IgD-negative memory B cell (primary cell): ENCODE measurements at regions not wholly inside any gene's neighbourhood (a gene's known extent, or its start where the extent isn't known, plus 50 kb on each side); places are given as distances from the start of the nearest gene placed in this dataset.
"Not testable (repeated sequence)": the region's sequence is repeated elsewhere in the genome, so short reads cannot be mapped to it uniquely, and the experiment has no call there.

Experiments
- H3K27ac Mint-ChIP-seq, 3 donors: one replicate each; pipeline ENCODE4 v1.8.0; 2020 to 2022; ENCODE audit warnings: mild to moderate bottlenecking in 3 of 3, mixed read lengths in 3 of 3, moderate library complexity in 1 of 3
- H3K27me3 Mint-ChIP-seq: one replicate; pipeline ENCODE4 v1.8.0; 2021; ENCODE audit warnings: mixed read lengths
- H3K36me3 Mint-ChIP-seq: one replicate; pipeline ENCODE4 v1.8.0; 2020; ENCODE audit warnings: mild to moderate bottlenecking, mixed read lengths
- H3K4me1 Mint-ChIP-seq, 3 donors: one replicate each; pipeline ENCODE4 v1.8.0; 2020 to 2022; ENCODE audit warnings: mixed read lengths in 3 of 3, mild to moderate bottlenecking in 1 of 3
- H3K4me3 Mint-ChIP-seq, 4 donors: one replicate each; pipeline ENCODE4 v1.8.0; 2020 to 2022; ENCODE audit warnings: mild to moderate bottlenecking in 4 of 4, mixed read lengths in 4 of 4, moderate library complexity in 3 of 4
- H3K9me3 Mint-ChIP-seq, 3 donors: one replicate each; pipeline ENCODE4 v1.8.0; 2020 to 2021; ENCODE audit warnings: mixed read lengths in 3 of 3, mild to moderate bottlenecking in 1 of 3

DNA sequence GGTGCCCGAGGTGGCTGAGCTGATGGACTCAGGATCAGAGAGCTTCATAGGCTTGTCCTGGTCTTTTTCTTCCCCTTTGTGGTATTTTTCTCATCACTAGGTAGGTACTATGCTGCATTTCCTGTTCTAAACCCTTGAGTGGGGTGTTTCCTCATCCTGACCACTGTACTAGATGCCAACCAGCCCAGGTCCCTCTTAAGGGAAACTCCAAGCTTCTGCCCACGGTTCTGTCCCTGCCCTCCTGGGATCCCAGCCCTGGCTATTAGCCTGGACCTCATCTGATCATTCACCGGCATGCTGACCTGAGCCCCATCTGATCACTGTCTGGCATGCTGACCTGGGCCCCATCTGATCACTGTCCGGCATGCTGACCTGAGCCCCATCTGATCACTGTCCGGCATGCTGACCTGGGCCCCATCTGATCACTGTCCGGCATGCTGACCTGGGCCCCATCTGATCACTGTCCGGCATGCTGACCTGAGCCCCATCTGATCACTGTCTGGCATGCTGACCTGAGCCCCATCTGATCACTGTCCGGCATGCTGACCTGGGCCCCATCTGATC is 207.6 kb downstream of the NDUFA10 start:
- not testable (repeated sequence) for H3K36me3 Mint-ChIP-seq, H3K9me3 Mint-ChIP-seq, H3K4me3 Mint-ChIP-seq, H3K4me1 Mint-ChIP-seq, H3K27ac Mint-ChIP-seq
- H3K27me3 Mint-ChIP-seq: peaks cover 12% of the 10 kb centered on the region

DNA sequence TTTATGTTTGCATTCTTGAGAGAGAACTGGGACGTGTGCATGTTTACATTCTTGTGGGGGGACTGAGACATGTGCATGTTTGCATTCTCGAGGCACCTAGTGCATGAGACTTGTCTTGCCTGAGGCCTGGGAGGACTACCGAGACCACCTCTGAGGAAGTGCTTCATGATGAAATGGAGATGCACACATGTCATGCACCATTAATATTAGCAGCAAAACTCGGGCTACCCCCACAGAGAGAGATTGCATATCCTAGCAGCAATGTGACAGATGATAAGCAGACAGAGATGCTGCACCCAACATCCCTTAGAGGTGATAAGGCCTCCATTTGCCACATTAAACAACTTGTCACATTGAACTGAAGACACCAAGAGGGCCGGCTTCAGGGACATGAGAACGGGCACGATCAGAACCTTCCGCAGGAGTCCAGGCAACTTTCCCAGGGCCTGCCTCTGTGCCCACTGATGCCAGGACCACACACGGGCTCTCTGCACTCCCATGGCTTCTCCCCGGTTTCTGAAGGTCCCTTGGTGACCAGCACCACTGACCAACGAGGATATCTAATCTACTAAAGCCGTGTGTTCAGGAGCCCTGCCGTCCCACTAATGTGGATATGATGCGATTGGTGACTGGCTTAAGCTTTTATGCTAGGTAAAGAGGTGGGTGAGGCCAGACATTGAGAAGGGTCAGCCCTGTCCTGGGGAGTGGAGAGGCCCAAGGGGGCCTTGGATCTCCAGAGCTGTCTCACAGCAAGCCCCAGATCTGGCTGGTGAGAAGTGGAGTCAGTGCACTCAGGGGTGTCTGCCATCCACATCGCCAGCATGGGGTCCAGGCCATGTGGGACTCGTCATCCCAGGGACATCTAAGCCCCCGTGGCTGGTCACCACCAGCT is 208.3 kb downstream of the NDUFA10 start:
- H3K27me3 Mint-ChIP-seq: peaks cover 5% of the 10 kb centered on the region
- H3K36me3 Mint-ChIP-seq: no peaks in the 10 kb centered on the region

DNA sequence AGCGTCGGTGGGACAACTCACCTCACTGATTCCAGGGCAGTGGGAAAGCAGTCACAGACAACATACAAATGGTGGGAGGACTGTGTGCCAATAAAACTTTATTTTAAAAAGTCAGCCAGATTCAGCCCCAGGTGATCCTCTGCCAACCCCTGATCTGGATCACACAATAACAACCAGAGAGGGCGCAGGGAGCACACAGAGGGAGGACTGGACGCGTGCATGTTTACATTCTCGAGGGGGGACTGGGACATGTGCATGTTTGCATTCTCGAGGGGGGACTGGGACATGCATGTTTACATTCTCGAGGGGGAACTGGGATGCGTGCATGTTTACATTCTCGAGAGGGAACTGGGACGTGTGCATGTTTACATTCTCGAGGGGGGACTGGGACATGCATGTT is 209.5 kb downstream of the NDUFA10 start:
- H3K27ac Mint-ChIP-seq: no peak overlapping the region
- H3K9me3 Mint-ChIP-seq: no peaks in the 10 kb centered on the region
- H3K27me3 Mint-ChIP-seq: no peaks in the 10 kb centered on the region
- H3K4me3 Mint-ChIP-seq: no peak overlapping the region
- H3K4me1 Mint-ChIP-seq: no peaks in the 10 kb centered on the region
- H3K36me3 Mint-ChIP-seq: no peaks in the 10 kb centered on the region

More for the DNA sequence above, 208.3 kb downstream of the NDUFA10 start:
- peaks cover 0 to 2% (median 0%) of the 10 kb centered on the region in 3 donors for H3K9me3 Mint-ChIP-seq
- H3K4me1 Mint-ChIP-seq: peaks cover 0 to 1% (median 0%) of the 10 kb centered on the region in 3 donors
- H3K27ac Mint-ChIP-seq: no peak overlapping the region
- peak overlapping the region in 2 of 4 donors; percentile 63 to 74 for H3K4me3 Mint-ChIP-seq

DNA sequence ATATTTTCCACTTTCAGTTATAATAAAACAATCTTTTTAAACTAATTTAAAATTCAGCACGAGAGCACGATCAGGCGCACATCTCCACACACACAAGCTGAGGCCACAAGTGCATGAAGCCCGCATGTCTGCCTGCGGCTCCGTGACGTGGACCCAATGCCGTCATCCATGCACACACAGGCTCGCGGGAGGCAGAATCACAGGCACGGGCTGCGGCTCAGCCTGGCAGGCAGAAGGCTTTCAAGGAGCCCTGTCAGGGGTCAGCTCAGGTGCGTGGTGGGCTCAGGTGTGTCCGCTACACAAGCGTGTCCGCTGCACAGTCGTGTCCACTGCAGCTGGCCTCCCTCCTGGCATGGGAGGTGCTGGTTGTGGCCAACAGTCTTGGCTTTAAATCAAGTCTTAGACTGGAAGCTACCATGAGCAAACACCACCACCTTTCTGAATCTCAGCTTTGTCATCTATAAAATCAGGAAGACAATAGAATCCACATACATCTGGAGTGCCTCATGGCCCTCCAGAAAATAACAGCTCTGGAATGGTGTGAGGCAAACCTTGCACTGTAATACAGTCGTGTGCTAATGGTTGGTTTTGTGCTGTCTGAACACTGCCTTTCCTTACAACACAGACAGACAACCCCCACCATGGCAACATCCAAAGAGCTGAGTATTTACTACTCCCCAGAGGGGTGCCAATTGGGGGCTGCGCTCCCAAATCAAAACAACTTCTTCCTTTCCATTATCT is 210.1 kb downstream of the NDUFA10 start:
- H3K4me1 Mint-ChIP-seq: no peaks in the 10 kb centered on the region
- H3K9me3 Mint-ChIP-seq: no peaks in the 10 kb centered on the region
- H3K27ac Mint-ChIP-seq: no peak overlapping the region
- H3K36me3 Mint-ChIP-seq: no peaks in the 10 kb centered on the region
- H3K4me3 Mint-ChIP-seq: peak overlapping the region in 1 of 4 donors; percentile 17
- H3K27me3 Mint-ChIP-seq: no peaks in the 10 kb centered on the region

DNA sequence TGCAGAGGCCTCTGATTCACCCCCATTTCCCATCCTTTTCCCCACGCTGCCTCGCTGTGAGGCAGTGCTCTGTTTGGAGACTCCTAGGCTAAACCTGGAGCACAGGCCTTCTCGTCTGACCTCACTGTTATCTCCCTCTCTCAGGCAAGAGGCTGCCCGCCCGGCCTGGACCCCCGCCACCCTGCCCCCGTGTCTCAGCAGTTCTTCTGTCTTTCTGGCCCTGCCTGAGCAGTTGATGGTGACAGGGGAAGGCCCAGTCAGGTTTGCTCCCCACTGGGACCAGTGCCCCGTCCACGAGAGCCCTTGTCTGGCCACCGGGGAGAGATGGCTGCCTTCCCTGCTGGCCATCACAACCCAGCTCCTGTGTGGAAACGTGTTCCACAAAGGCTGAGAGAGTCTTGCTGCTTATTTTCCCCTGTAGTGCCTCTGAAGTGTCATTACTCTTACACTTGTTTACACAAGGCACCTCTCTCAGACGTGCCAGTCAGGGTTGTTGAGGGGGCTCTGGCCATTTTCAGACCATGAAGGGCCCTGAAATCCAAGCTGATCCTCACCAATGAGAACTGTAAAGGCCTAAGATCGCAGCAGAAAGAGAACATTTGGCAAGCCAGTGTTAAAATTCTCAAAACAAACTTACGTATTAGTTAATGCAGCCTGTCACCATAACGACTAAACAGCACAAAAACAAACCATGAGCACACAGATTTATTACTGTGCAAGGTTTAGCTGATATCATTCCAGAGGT is 210.9 kb downstream of the NDUFA10 start:
- H3K36me3 Mint-ChIP-seq: no peaks in the 10 kb centered on the region
- H3K9me3 Mint-ChIP-seq: no peaks in the 10 kb centered on the region
- H3K4me3 Mint-ChIP-seq: no peak overlapping the region
- H3K27me3 Mint-ChIP-seq: no peaks in the 10 kb centered on the region
- no peaks in the 10 kb centered on the region for H3K4me1 Mint-ChIP-seq
- no peak overlapping the region for H3K27ac Mint-ChIP-seq

DNA sequence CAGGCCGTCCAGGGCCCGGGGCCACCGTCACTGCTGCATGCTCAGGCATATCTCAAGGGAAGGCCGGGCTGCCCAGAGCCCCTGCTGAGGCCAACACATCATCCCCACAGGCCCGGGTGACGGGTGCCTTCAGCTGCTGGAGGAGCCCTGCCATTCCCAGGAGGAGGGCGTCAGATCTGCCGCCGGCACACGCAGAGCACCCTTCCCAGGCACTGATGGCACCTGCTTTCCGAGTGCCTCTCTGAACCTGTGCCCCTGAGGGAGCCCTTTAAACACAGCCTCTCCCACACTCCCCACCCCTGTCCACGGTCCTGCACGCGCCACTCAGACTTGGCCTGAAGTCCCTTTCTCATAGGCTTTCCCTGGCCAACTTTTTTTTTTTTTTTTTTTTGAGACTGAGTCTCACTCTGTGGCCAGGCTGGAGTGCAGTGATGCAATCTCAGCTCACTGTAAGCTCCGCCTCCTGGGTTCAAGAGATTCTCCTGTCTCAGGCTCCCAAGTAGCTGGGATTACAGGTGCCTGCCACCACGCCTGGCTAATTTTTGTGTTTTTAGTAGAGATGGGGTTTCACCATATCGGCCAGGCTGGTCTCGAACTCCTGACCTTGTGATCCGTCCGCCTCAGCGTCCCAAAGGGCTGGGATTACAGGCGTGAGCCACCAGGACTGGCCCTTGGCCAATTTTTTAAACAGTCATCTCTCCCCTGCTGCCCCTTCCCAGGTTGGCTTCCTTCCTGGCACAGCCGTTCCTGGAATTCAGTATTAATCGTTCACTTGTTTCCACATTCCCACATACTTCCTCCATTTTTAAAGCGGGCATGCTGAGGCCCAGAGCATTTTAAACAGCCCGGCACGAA is 211.7 kb downstream of the NDUFA10 start:
- no peaks in the 10 kb centered on the region for H3K27me3 Mint-ChIP-seq
- no peaks in the 10 kb centered on the region for H3K4me1 Mint-ChIP-seq
- no peak overlapping the region for H3K4me3 Mint-ChIP-seq
- no peak overlapping the region for H3K27ac Mint-ChIP-seq
- no peaks in the 10 kb centered on the region for H3K36me3 Mint-ChIP-seq
- H3K9me3 Mint-ChIP-seq: no peaks in the 10 kb centered on the region

DNA sequence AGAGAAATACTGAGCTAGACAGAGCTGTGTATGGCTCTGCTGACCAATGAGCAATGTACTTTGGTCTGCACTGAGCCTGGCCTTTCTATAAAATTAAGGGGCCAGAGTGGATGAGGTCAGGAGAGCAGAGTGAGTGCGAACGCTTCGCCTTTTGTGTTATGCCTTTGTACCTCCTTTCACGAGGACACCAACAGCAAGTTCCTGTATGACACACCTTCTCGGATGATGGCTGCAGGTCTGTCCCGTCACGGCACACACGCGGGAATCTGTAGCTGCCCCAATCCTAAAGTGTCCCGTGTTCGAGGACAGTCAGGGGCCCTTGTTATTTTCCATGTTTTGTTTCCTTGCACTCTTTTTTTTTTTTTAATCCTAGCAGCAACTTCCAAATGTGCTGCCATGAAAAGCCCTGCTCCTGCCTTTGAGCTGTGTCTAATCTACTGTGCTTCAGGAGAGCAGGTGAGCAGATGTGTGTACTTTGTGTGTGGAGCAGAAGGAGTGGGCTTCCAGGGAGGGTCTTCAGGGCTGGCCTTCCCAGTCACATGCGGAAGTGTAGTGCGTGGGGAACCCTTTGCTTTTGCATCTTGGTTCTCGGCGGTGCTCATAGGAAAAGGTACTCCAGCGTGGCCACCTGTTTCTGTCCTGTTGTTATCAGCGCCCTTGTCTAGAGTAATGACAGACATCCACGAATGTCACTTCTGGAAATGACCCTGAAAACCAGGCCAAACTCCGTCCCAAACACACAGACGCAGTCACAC is 213.2 kb downstream of the NDUFA10 start:
- H3K27ac Mint-ChIP-seq: no peak overlapping the region
- H3K36me3 Mint-ChIP-seq: no peaks in the 10 kb centered on the region
- H3K4me1 Mint-ChIP-seq: peaks cover 0 to 1% (median 0%) of the 10 kb centered on the region in 3 donors
- H3K9me3 Mint-ChIP-seq: no peaks in the 10 kb centered on the region
- no peaks in the 10 kb centered on the region for H3K27me3 Mint-ChIP-seq
- peak overlapping the region in 1 of 4 donors; percentile 24 for H3K4me3 Mint-ChIP-seq

DNA sequence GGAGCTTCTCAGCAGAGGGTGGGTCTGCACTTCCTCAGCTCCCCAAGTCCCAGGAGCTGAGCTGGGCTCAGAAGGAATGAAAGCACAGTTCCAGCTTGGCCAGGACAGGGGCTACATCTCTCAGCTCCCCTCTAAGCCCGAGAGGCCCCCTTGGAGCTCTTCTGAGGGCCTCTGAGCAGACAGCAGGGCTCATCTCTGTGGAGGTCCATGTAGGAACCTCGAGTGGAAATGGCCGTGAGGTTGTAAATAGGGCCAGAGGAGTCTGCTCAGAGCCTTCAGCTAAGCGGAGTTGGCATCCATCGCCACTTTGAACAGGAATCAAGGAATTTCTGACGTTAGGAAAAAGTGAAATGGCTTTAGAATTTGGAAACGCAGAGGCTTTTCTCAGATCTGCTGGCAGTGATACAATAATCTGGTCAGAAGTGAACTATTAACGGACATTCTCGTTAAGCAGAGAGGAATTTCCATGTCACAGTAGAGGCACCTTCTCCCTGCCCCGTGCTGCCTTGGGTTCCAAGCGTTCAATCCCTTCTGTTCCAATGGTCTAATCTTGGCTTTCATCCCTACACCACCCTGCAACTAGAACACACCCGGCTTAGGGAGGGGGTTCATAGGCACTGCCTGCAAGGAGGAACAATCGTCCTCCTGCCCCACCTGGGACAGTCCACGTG is 213.9 kb downstream of the NDUFA10 start:
- Mint-ChIP-seq H3K36me3 (no peaks in the 10 kb centered on the region), H3K9me3 (no peaks in the 10 kb centered on the region), H3K4me3 (peak overlapping the region in 1 of 4 donors; percentile 24), H3K27me3 (no peaks in the 10 kb centered on the region), H3K27ac (no peak overlapping the region), H3K4me1 (peaks cover 0 to 1% (median 0%) of the 10 kb centered on the region in 3 donors)

DNA sequence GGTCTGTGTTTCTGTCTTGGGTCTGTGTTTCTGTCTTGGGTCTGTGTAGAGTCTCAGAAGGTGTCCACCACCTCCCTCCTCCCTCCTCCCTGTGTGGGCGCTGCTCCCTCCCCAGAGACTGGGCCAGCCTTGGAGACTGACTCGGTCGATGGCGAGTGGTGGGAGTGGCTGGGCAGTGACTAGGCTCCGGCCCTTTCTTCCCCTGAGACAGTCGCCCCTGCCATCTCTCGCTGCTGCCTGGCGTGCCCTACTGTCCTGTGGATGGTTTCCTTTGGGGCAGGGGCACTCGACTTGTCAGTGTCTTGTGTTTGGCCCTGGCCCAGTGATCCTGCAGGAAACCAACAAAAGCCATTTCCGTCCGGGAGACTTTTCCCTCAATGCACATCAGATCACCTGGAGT is 215.8 kb downstream of the NDUFA10 start:
- peaks cover 0 to 1% (median 0%) of the 10 kb centered on the region in 3 donors for H3K4me1 Mint-ChIP-seq
- H3K27me3 Mint-ChIP-seq: no peaks in the 10 kb centered on the region
- H3K4me3 Mint-ChIP-seq: no peak overlapping the region
- H3K36me3 Mint-ChIP-seq: no peaks in the 10 kb centered on the region
- no peak overlapping the region for H3K27ac Mint-ChIP-seq
- H3K9me3 Mint-ChIP-seq: no peaks in the 10 kb centered on the region

DNA sequence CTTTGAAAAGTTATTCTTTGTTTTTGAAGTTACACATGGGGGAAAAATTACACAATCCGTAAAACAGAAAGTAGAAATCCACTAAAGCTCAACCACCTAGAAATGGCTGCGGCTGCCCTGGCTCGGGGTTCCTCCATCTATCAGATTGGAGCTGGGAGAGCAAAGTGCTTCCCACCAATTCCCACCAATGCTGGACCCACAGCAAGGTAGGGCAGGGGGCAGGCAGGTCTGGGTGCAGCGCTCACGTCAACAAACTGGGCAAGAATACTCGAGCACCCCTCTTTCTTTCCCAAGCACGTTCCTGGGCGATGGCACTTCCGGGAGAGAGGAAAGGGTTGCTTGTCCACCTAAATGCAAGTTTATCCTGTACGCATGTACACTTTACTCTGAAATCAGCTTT is 217.6 kb downstream of the NDUFA10 start:
- Mint-ChIP-seq H3K9me3 (no peaks in the 10 kb centered on the region), H3K27me3 (peaks cover 1% of the 10 kb centered on the region), H3K36me3 (no peaks in the 10 kb centered on the region), H3K27ac (no peak overlapping the region), H3K4me1 (peaks cover 0 to 1% (median 0%) of the 10 kb centered on the region in 3 donors), H3K4me3 (no peak overlapping the region)

DNA sequence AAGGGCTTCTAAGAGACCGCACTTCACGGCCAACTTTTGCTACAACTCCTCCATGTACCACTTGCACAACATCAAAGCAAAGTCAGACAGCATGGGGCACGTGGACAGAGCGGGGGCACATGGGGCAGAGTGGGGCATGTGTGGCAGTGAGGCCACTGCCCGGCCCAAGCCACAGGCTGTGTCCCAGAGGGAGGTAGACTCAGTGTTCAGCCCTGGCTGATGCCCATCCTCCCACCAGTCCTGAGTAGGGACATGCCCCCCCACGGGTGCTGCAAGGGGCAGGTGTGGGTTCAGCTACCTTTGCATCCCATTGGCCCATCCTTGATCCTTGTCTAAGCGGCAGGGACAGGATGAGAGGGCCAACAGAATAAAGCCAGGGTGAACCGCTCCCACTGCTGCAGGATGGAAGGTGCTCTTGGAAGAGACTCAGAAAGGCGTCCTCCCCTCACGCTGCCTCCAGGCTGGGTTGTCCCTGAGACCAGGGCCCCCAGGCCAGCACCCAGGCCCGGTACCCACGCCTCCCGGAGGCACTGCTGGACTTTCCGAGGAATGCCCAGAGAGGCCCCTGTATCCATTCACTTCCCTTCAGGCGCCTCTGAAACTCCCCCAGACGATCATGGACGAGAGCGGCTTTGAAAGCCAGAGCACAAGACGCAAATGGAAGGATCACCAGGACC is 218.2 kb downstream of the NDUFA10 start:
- H3K27ac Mint-ChIP-seq: no peak overlapping the region
- no peaks in the 10 kb centered on the region for H3K9me3 Mint-ChIP-seq
- H3K27me3 Mint-ChIP-seq: peaks cover 4% of the 10 kb centered on the region
- no peaks in the 10 kb centered on the region for H3K36me3 Mint-ChIP-seq
- no peak overlapping the region for H3K4me3 Mint-ChIP-seq
- peaks cover 0 to 1% (median 0%) of the 10 kb centered on the region in 3 donors for H3K4me1 Mint-ChIP-seq

DNA sequence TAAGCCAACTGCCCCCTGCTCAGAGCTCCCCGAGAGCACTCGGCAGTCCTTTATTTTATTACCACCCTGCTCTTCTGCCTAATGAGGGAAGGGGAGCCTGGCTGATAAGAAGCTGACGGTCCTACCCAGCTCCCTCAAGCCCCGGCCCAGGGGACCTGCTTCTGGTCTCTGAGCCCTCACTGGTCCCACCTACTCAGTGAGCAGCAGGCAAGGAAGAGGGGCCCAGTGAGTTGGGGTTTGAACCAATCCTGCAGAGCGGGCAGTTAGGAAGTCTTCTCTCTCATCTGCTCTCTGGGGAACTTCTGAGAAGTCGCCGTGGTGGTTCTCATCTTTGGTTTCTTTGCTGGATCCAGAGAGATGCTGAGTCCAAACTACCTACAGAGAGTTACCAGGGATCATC is 218.9 kb downstream of the NDUFA10 start:
- Mint-ChIP-seq H3K9me3 (no peaks in the 10 kb centered on the region), H3K36me3 (no peaks in the 10 kb centered on the region), H3K27me3 (peaks cover 10% of the 10 kb centered on the region), H3K27ac (no peak overlapping the region), H3K4me1 (peaks cover 0 to 1% (median 0%) of the 10 kb centered on the region in 3 donors), H3K4me3 (no peak overlapping the region)

DNA sequence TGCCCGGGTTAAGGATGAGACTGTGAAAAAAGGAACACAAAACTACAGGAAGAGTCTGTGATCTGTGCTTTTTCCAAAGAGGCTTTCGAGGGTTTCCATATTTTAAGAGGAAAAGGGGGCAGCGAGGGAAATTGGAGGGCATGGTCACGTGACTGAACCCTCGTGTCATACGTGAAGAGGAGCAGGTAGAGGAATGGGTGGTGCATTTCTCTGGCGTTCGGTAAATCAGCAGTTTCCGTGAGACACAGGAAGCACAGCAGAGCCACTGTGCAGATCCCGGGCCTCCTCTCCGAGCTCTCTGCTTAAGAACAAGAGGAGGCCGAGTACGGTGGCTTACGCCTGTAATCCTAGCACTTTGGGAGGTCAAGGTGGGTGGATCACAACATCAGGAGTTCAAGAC is 219.7 kb downstream of the NDUFA10 start:
- H3K36me3 Mint-ChIP-seq: no peaks in the 10 kb centered on the region
- H3K4me3 Mint-ChIP-seq: no peak overlapping the region
- H3K27ac Mint-ChIP-seq: no peak overlapping the region
- peaks cover 10% of the 10 kb centered on the region for H3K27me3 Mint-ChIP-seq
- H3K4me1 Mint-ChIP-seq: peaks cover 0 to 1% (median 0%) of the 10 kb centered on the region in 3 donors
- peaks cover 0 to 4% (median 0%) of the 10 kb centered on the region in 3 donors for H3K9me3 Mint-ChIP-seq
